HFF-Myc (cell line): ENCODE measurements at regions not wholly inside any gene's neighbourhood (a gene's known extent, or its start where the extent isn't known, plus 50 kb on each side); places are given as distances from the start of the nearest gene placed in this dataset.

ENCODE experiments used
- DNase-seq: peaks from one replicate; pipeline ENCODE4 v3.0.0-alpha.2; 2011; ENCODE audit warnings: low read depth; ENCODE audit errors: extremely low read depth
- H3K4me3 ChIP-seq: replicated peaks from 2 replicates; pipeline ENCODE4 v1.5.1; 2011; ENCODE audit warnings: low read depth, mild to moderate bottlenecking, control low read depth, low read length
- CTCF ChIP-seq: IDR thresholded peaks from 2 replicates; pipeline ENCODE4 v1.5.1; 2012; ENCODE audit warnings: mild to moderate bottlenecking, low read depth, low read length, control low read depth; ENCODE audit errors: missing control alignments

GRCh38 chr3:159917141-159917540 lies 71.5 kb upstream of the IL12A start:
- DNase-seq, result no peak
- no peak for TF ChIP-seq CTCF
- no peak overlapping the region for H3K4me3 ChIP-seq

DNA sequence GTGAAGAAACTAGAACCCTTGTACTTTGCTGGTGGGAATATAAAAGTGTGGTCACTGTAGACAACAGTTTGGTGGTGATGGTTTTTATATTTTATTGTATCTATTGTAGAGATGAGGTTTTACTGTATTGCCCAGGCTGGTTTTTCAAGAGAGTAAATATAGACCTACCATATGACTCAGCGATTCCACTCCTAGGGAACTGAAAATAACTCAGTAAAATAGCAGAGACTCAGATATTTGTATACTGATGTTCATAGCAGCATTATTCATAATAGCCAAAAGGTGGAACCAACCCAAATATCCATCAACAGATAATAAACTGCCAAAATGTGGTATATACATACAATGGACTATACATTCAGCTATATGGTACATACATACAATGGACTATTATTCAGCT lies 68.8 kb upstream of the IL12A start:
- TF ChIP-seq CTCF, result no peak
- no peak overlapping the region for H3K4me3 ChIP-seq
- DNase-seq, result no peak

DNA sequence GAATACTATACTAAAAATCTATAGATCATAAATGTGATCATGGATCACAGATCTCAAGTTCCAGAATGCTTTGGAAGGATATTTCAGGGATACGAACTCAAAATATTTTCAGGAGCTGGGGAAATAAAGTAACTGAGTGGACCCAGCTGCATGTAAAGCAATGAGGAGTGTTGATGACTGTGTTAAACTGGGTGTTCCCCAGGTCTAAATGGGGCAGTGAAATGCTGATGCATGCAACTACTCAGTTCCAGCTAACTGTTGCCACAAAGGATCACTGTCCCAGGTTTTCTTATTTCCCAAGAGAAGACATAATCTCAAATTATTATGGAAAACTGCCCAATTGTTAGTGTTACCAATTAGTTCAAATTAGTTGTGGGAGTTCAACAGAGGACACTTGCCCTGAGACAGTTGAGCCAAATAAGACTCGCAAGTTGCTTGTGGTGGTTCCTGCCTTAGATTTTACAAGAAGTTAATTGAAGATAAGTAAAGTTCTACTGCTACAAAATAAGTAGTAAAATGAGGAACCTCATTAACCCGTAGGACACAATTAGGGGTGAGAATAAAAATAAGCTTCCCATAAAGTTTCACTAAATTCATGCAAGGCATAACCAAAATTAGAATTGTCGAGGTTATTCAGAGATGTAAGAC lies 66.3 kb upstream of the IL12A start:
- H3K4me3 ChIP-seq, result no peak overlapping the region
- no peak for TF ChIP-seq CTCF
- DNase-seq, result no peak

DNA sequence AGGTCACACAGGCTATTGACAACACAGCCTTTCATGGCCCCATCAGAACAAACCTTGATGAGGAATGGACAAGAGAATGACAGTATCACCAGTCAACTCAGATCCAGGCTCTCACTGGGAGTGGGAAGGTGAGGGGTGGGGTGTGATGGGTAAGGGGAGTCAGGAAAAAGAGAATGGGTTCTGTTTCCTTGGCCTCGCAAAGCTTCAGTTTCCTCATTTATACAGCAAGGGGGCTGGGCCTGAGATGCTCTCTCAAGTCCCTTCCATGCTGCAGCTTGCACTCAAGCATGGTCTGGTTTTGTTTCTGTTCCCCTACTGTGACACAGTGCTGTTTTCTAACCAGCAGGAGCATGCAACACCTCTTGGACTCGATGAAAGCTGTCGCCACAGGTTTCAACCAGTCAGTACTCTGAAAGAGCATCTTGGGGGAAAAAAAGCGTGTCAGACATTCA lies 65.7 kb upstream of the IL12A start:
- H3K4me3 ChIP-seq, result no peak overlapping the region
- no peak for TF ChIP-seq CTCF
- no peak for DNase-seq

DNA sequence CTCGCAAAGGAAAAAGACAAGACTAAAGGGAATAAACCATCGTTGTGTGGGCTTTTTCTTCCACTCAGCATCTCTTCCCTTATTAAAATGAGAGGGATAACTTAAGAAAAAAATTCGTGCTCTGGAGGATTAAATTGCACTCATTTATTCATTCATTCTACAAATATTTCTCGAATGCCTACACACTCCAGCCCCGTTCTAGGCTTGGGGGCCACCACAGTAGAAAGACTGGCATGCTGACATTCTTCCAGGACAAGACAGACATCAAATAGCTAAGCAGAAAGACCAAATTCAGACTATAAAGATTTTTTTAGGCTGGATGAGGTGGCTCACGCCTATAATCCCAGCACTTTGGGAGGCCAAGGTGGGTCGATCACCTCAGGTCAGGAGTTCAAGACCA lies 65.3 kb upstream of the IL12A start:
- no peak overlapping the region for H3K4me3 ChIP-seq
- TF ChIP-seq CTCF, result no peak
- no peak for DNase-seq

- no peak for TF ChIP-seq CTCF
- DNase-seq, result no peak
- H3K4me3 ChIP-seq, result no peak overlapping the region
These were observed 64.7 kb upstream of the IL12A start for GRCh38 chr3:159923956-159924355.

DNA sequence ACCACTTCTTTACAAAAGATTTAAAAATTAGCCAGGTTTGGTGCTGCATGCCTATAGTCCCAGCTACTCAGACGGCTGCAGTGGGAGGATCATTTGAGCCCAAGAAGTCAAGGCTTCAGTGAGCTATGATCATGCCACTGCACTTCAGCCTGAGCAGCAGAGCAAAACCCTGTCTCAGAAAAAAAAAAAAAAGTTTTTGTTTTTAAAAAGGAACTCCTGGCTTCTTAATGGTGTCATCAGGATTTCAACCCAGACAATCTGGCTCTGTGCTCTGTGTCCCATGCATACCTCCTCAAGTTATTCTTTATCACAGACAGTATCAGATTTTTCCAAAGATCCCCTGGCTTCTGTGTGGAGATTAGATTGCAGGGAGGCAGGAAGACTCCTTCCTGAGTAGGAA lies 64.2 kb upstream of the IL12A start:
- H3K4me3 ChIP-seq, result no peak overlapping the region
- TF ChIP-seq CTCF, result no peak
- no peak for DNase-seq
